SIG-M5 treated with dmso at 0.1 percent for 504 hours (cell line): ENCODE measurements at regions not wholly inside any gene's neighbourhood (a gene's known extent, or its start where the extent isn't known, plus 50 kb on each side); places are given as distances from the start of the nearest gene placed in this dataset.
"Not testable (repeated sequence)": the region's sequence is repeated elsewhere in the genome, so short reads cannot be mapped to it uniquely, and the experiment has no call there.

ENCODE experiments used
- DNase-seq: peaks from one replicate; lab custom pipeline; 2025; ENCODE audit not compliant: unreplicated experiment; lab: John Stamatoyannopoulos, UW

DNA sequence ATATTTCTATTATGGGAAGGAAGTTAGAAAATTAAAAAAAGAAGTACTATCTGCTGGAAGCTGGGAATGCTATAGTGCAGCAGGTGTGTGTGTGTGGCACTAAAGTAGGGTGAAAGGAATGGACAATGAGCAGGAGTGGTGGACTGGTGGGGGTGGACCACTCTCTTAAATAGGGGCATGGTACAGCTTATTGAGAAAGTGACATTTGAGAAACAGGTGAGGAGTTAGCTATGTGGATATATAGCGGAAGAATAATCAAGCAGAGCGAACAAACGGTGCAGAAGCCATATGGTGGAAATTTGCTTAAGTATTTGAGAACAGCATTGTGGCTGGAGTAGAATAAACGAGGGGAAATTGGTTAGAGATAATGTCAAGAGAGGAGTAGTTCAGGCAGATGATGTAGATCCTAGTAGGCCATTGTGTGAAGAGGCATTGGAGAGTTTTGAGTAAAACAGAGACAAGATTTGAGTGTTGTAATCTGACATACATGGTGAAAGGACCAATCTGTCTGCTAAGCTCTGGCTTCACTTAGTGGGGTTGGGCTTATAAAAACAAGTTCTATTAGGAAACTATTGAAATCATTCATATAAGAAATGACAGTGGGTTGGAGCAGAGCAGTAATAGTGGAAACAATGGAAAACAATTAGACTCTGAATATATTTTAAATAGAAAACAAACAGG lies 149.2 kb upstream of the SYT10 start:
- peak; percentile 12 for DNase-seq

DNA sequence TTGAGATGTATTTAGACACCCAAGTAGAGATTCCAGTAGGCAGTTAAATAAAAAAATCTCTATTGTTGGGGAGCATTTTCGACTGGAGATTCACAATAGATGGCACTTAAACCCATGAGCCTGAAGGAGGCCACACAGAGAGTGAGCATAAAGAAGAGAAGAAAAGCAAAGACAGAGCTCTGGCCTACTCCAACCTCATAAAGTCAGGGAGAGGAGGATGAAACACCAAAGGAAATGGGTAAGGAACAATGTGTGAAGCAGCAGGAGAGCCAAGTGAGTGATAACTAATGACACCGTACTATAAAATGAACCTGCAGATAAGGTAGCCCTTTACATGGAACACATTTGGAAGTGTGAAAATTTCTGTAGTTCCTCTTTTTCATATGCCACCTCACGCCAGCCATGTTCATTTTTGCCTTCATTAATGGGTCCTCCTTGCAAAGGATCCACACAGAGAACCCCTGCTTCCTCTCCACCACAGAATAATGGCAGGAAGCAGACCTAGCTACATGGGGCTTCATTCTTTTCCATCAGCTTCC lies 150.0 kb upstream of the SYT10 start:
- no peak for DNase-seq

DNA sequence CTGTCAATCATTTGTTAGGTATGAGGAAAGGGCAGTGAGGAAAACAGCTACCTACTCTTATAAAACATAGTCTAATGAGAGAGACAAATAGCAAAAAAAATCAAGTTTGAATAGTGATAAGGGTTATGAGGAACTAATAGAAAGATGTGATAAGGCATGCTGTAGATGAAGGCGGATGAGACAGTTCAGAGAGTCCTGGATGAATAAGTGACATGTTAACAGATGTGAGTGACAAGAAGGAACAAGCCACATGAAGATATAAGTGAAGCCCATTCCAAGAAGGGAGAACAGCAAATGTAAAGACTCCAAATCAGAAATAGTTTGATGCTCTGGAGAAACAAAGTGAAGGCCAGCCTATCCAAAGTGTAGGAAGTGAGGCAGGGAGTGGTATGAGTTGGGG lies 154.1 kb upstream of the SYT10 start:
- DNase-seq = no peak

DNA sequence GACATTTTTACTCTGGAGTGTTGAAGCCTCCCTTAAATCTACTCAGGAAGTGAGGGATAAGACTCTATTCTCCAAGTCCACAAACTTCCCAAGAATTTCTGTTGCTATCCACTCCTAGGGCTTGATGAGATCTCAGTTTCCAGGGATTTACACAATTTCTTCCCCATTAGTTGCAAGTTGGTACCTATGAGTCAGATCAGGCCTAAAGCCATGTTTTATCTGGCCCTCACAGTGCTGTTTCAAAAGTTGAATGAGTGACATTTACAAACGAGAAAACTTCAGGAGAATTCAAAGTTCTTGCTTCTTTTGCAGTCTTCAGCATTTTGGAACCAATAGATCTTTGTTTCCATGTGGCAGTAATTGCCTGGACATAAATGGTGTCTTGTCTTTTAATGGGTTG lies 156.4 kb upstream of the SYT10 start:
- DNase-seq = no peak

DNA sequence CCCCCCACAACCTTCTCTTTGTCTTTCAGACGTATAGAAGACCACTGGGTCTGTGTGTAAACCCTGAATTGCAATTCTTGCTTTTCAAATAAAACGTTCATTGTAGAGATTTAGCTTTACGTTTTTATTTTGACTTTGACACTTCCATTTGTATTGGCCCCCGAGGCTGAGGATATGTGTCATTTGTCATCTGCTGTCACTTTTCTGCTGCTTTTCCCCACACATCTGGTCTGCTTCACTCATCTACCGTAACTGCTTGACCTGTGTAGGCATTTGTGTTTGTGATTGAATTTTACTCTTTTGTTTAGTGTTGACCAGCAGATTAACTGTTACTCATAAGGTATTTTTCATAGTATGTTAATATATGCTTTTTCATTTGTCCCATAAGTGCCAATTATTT lies 157.2 kb upstream of the SYT10 start:
- DNase-seq = no peak

DNA sequence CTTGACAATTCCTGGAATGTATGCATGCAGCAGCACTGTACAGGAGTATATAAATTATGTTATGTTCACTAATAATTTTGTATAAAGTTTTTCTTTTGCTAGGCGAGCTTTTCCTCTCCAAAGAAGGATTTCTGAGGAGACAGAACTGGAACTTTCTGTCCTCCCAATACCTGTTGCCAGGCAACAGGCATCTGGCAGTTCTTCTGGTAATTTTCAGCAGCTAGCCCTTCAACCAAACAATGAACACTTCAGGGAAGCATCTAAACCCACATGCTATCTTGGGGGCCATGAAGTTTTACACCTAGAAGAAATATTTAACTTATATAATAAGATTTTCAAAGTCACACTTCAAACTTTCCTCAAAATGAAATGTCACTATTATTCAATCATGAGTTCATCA lies 162.9 kb upstream of the SYT10 start:
- no peak for DNase-seq

DNA sequence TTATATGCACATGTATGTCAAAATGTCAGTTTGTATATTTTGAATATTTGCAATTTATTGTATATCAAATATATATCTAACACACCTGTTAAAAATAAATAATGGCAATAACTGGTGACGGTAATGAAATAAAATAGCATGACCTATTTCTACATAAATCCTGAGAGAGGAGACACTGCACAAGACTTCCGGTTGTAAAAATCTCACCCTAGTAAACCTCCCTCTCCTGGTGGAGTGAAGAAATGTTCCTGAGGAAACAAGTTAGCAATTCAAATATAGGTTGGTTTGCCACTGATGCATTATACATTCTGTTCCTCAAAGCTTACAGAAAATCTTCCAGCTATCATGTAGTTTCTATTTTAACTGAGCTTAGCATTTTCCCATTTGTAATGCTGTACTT lies 166.1 kb upstream of the SYT10 start:
- DNase-seq = peak; percentile 49

DNA sequence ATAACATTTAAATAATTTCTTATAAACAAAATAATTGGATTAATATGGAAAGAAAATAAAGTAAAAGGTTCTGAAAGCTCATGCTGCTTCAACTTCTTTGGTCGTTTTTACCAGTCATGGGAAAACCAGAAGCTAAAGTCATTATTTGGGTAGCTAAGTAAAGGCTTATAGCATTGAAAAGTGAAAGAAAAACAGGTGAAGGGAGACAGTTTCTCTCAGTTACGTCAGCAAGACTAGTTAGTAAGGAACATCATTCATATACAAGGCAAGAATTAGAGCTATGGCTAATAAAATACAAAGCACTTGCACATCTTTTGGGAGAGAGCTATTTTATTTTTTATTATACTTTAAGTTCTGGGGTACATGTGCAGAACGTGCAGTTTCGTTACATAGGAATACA lies 170.3 kb upstream of the SYT10 start:
- no peak for DNase-seq

DNA sequence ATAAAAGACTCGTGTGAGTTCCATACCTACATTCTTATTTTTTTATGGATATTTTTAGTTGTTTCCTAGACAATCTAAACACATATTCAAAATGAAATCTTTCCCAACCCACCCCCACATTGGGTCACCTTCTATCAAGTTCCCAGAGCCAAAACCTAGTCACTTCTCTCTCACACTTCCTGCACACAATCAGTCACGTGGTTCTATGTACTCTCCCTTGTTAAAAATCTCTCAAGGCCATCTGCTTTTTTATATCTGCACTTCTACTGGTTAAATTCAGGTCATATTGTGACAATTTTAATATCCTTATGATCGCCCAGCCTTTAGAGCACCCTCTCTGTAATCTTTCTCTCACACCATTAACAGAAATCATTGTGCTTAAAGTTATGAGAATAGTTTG lies 175.0 kb upstream of the SYT10 start:
- no peak for DNase-seq

DNA sequence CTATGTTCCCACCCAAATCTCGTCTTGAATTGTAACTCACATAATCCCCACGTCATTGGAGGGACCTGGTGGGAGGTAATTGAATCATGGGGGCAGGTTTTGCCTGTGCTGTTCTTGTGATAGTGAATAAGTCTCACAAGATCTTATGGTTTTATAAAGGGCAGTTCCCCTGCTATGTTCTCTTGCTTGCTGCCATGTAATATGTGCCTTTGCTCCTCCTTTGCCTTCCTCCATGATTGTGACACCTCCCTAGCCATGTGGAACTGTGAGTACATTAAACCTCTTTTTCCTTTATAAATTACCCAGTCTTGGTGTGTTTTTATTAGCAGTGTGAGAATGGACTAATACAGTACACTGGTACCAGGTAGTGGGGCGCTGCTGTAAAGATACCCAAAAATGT lies 177.6 kb upstream of the SYT10 start:
- no peak for DNase-seq

DNA sequence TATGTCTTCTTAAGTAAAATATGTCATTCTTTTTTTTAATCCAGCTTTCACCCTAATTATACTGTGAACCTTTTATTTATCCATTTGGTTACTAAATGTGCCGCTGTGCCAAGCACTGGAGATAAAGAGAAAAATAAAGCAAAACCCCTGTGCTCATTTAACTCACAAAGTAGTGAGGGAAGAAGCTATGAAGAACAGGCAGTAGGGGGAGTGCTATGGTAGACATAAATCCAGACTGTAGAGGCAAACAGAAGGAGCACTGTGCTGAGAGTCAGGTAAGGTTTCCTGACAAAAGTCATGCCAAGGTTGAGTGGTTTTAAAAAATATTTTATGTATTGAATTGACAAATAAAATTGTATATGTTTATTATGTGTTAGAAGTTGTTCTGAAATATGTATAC lies 188.5 kb upstream of the SYT10 start:
- peak; percentile 20 for DNase-seq

DNA sequence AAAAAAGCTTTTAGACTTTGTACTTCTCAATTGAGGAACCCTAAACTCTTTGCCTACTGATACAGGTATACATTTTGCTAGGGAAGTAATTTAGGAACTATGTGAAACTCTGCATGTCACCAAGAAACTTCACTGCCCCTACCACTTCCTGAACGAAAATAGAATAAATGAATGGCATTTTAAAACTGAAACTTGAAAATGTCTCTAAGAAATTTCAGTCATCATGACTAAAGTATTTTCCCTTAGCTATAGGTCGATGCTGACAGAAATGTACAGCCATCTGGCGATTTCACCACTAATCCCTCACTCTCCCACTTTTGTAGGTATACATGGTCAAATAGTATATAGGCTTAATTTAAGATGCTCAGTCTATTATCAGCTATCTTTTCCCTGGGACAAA lies 194.9 kb upstream of the SYT10 start:
- DNase-seq = peak; percentile 41

DNA sequence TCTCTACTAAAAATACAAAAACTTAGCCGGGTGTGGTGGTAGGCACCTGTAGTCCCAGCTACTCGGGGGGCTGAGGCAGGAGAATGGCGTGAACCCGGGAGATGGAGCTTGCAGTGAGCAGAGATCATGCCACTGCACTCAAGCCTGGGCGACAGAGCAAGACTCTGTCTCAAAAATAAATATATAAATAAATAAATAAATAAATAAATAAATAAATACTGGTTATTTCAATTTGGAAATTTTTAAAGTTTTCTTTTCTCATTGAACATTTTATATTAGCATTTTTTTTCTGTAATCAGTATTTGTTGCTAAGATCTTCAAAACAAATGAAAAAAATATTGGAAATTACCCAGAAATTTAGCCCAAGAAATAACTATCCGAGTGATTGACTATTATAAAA lies 197.3 kb upstream of the SYT10 start:
- not testable (repeated sequence) for DNase-seq

DNA sequence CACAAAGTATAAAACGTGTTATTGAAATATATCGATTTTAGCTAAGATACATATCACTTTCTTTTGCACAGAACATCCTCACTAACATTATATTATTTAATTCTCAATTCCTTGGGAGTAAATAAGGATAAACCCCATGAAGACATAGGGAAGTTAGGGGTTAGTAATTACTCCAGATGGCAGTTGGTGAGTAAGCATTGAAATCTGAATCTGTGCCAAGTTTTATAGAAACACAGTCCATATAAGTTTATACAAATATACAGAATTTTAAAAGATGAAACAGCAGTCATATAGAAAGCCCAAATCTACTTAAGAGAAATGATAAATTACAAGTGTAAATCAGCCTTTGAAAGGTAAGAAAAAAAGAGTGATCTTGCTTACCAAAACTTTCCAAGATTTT lies 200.4 kb upstream of the SYT10 start:
- no peak for DNase-seq

DNA sequence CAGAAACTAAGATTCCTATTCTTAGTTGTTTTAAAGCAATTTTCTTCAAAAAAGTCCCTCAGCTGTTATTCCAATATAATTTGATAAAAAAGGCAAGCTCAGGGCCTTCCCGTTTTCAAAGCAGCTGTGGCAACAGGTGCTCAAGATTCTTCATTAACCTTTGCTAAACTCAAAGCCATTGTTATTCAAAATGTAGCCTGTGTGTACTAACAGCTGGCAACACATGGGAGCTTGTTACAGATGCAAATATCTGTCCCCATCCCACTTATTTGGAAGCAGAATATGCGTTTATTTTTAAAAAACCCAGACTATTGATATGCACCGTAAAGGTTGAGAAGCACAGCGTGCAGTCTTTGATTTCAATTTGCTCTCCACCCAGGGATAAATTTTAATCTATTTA lies 210.4 kb upstream of the SYT10 start:
- no peak for DNase-seq

DNA sequence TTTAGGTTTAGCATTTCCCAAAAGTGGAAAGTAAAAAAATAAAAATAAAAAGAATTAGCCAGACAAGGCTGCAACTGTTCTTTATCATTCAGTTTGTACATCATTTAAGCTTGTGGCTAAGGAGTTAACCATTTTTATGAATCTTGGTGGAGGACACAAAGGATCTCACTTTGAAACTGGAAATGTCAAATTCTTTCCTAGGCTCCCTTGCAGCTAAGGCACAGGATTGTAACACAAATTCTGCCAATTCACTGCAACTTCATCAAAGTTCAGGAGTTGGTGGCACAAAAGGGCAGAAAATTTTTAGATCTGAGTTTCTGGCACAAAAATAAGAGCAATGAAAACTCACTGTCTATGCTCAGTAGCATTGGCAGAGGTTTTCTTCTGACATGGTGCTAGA lies 211.2 kb upstream of the SYT10 start:
- DNase-seq = no peak

DNA sequence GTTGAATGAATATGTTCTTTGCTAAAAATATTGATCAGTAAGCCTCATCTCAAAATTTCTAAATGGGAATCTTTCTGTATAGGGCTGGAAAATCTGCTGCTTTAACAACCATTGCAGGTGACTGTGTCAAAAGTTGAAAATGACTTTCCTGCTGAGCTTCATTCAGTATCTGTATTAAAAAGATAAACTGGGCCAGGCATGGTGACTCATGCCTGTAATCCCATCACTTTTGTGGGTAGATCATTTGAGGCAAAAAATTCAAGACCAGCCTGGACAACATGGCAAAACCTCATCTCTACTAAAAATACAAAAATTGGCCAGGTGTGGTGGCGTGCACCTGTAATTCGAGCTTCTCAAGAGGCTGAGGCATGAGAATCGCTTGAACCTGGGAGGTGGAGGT lies 213.7 kb upstream of the SYT10 start:
- DNase-seq = no peak

DNA sequence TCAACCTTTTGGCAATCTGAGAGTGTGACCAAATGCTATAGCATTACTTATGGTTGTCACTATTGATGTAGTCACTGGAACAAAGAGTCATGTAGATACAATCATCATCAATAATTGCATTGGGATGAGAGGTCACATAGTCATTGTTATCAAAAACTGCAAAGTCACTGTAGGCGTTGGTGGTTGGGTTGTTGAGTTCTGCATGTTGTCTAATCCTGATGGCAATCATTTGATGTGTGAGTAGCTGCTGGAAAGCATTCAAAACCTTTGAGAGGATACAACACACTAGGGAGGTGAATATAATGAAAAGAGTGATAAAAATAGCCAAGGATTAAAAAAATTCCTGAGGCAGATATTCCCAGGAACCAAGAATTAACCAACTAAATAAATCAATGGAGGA lies 214.7 kb upstream of the SYT10 start:
- no peak for DNase-seq

DNA sequence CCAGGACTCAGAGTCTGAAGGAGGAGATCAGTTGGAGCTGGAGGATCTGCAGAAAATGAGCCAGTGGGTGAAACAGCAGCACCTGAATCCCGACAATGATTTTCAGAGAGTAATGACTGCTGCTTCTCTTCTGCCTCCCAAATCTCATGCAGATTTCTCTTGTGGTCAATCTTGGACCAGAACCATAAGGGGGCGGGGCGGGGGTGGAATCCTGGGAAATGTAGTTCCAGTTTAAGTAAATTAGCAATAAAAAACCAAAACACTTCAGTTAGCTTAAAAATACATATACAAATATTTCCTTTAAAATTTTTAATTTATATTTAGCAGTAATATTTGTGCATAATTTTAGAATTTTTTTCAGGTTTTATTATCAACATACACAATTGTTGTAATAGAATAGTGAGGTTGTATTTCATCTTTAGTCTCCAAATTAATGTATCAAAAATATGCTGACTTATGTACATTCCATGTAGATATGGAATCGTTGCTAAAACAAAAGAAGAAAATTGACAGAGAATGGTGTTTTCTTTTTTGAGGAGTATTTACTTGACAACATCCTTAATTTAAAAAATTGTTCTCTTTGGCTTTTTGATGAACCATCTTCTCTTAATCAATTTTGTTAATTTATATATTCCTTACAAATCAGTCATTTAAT lies 223.5 kb upstream of the SYT10 start:
- DNase-seq = no peak

DNA sequence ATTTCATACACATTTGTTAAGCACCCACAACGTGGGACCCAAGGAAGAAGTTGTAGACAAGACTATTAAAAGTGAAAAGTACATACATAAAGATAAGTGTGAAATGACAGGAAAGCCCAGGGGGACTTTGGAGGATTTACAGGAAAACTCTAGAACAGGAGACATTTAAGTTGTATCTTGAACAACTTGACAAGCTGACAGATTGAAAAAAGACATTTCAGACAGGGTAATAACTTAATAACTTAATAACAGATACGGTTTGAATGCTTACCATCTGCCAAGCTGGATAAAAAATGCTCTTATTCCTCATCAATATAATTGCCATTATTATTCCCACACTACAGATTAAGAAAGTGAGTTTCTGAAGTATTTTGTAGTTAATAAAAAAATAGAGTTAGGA lies 229.7 kb upstream of the SYT10 start:
- no peak for DNase-seq

DNA sequence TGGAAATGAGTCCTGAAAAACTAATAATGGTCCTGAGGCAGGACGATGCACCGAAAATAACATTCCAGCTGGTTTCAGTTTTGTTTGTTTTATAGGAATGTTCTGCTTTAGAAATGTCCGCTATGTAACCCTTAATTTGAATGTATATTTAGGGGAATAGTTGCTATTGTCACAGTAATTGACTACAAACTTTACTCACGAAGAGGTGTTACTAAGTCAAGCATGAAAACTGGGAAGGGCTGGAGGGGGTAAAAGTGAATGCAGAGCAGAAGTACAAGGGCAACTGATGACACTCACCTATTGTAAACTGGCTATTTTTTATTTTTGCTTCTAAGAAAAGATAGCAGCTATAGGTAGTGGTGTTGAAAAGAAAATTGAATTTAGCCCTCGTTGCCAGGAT lies 230.7 kb upstream of the SYT10 start:
- no peak for DNase-seq

DNA sequence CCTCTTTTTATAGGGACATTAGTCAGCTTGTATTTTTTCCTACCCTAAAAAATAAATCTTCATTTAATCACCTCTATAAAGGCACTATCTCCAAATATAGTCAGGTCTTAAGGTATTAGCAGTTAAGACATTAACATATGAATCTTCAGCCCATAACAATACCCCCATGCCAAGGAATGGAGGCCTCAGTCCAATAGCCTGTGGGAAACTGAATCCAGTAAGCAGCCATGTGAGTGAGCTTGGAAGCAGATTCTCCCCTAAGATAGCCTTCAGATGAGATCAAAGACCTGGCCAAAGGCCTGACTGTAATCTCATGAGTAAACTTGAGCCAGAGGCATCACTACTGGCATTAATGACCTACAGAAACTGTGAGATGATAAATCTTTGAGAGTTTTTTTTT lies 232.1 kb upstream of the SYT10 start:
- DNase-seq = no peak
